HG03135 (cell line): ENCODE measurements at regions not wholly inside any gene's neighbourhood (a gene's known extent, or its start where the extent isn't known, plus 50 kb on each side); places are given as distances from the start of the nearest gene placed in this dataset.

Experiments used
- ATAC-seq: cut with Tn5 transposase; IDR thresholded peaks from one replicate; pipeline ENCODE4 v1.9.1; 2021; ENCODE audit warnings: mild to moderate bottlenecking, moderate library complexity; ENCODE audit not compliant: unreplicated experiment

DNA sequence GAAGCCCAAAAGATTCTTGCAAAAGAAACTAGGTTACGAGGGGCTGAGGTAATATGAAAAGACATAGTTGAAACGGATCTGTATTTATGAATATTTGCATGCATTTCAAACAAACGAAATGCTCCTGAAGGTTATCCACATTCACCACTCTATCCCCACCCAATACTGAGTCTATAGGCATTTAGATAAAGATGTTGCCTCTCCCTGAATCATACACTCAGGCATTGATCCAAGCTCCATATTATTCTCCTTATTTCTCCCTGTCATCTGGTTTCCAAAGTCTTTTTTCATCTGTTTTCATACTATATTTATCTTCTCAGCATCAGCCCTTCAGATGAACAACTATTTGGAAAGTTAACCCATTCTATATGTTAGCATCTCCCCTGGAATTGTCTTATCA, 492.5 kb upstream of the TGFBR2 start:
- no peak for ATAC-seq

DNA sequence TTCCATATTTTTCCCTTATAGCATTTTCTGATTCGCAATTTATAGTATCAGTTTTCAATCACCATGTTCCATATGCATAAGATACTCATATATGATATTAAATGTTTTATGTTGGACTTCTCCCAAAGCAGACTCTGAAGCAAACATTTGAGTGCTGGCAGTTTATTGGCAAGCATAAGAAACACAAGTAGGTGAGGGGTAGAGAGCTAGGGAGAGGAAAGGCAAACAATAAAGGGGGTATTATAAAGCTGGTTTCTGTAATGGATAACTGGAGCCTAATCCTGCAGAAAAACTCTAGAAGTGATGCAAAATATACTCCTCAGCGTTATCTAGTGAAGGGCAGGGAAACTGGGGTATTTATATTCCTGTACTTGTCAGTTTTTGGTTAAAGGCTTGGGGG, 491.5 kb upstream of the TGFBR2 start:
- ATAC-seq = no peak

GRCh38 chr3:30122359-30122758, 484.0 kb upstream of the TGFBR2 start:
- ATAC-seq = no peak

DNA sequence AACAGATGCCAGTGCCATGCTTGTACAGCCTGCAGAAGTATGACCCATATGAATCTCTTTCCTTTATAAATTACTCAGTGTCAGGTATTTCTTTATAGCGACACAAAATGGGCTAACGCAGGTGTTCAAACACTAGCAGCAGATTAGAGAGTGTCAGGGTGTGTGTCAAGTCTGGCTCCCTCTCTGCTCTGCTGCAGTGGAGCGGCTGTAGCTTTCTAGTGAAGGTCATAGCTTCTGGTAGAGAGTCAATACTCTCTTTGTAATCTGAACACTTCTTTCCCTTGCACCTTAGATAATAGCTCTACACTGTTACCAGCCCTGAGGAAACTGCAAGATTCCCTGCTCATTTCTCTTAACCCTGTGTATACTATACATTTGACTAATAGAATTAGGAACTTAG, 483.2 kb upstream of the TGFBR2 start:
- no peak for ATAC-seq

DNA sequence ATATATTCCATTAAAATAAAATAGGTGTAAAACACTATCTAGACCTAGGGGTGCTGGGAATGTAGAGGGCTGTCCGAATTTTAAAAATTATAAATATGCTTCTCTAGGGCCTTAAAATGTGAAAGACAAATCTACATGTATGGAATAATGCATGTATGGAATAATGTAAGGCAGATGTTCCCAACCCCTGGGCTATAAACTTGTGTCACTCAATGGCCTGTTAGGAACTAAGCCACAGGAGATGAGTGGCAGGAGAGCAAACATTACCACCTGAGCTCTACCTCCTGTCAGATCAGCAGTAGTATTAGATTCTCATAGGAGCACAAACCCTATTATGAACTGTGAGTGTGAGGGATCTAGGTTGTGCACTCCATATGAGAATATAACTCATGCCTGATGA, 482.6 kb upstream of the TGFBR2 start:
- ATAC-seq = no peak

GRCh38 chr3:30124435-30125370, 481.7 kb upstream of the TGFBR2 start:
- ATAC-seq = no peak

DNA sequence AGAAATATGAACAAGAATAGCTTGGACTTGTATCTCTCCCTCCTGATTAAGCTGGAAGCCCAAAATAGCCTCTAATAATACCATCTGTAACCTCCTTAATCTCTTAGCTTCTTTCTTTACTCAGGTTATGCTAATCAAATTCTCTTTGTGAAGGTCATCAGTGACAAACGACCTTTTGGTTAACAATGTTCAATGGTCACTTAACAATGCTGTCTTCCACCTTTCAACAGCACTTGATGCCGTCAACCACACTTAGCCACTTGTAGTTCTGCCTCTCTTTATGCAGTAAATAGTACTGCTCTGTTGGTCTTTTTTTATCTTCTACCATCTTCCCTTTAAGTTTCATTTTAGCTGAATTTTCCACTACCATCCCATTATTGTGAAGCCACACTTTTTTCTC, 476.6 kb upstream of the TGFBR2 start:
- no peak for ATAC-seq

DNA sequence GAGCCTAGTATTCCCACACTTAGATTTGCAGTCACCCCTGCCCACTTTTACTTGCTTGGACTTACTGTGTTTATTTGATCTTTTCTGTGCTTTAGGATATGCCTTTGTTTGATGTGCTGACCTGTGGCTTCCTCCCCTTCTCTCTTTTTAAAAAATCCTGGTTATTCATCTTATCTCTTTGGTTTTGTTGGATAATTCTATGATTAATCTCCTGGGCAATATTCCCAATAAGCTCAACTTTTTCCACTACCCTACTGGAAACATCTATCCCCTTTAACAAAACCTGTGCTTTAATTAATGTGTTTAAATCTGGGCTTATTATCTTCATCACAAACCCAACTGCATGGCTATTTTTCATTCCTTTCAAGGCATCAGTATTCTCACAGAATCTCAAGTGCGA, 476.0 kb upstream of the TGFBR2 start:
- ATAC-seq = no peak

DNA sequence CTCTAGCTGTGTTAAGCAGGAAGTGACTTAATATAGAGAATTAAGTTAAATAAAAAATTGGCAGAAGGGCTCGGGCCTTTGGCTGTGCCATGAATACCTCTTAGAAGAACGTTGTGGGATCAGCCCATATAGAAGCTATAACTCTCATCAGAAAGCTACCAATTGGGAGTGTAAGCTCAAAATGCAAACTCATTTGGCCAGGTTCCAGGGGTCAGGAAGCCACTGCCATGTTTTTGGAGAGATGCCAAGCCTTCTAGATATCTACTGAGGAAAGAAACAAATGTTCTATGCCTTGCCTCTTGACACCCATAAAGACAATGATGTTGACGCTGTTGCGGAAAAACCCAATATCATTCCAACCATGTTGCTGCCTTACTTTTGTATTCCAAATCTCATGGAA, 475.2 kb upstream of the TGFBR2 start:
- ATAC-seq = no peak

DNA sequence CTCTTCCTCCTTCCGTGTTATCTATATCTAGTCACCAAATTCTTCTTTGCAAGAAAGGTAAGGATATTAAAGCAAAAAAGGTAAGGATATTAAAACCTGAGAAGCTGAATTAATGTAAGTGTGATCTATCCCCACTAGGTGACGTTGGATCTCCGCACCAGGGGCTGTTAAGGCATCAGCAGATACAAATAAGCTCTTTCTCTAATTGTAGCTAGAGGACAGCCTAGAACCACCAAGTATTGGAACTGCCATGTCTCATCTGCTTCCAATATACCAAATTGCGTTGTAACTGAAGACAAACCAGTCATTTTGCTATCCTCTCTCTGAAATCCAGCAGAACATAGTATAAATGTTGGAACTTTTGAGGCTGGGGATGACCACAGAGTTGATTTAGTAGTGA, 471.2 kb upstream of the TGFBR2 start:
- no peak for ATAC-seq

DNA sequence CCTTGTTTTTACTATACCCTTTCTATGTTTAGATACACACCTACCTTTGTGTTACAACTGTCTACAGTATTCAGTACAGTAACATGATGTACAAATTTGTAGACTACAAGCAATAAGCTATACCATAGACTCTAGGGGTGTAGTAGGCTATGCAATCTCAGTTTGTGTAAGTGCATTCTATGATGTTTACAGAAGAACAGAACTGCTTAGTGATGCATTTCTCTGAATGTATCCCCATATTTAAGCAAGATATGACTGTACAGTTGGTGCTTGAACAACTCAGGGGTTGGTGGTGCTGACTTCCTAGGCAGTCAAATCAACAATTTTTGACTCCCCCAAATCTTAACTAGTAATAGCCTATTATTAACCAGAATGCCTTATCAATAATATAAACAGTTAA, 467.1 kb upstream of the TGFBR2 start:
- ATAC-seq = no peak

GRCh38 chr3:30140356-30141075, 465.9 kb upstream of the TGFBR2 start:
- ATAC-seq = no peak

GRCh38 chr3:30141178-30141581, 465.2 kb upstream of the TGFBR2 start:
- no peak for ATAC-seq

- ATAC-seq = no peak
Measured at GRCh38 chr3:30141927-30142326, 464.5 kb upstream of the TGFBR2 start.

- ATAC-seq = no peak
Measured at GRCh38 chr3:30142946-30143345, 463.5 kb upstream of the TGFBR2 start.

DNA sequence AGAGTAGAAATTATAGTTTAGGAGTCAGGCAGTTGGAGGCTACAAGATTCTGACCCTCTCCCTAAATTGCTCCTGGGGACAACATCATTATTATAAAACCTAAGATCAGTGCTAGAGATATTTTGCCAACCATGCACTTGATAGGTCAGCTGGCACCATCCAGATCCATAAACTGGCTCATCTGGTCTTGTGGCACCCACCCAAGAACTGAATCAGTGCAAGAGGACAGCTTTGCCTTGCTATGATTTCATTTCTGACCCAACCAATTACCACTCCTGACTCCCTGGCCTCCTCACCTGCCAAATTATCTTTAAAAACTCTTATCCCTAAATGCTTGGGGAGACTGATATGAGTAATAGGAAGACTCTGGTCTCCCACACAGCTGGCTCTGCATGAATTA, 461.1 kb upstream of the TGFBR2 start:
- ATAC-seq = no peak

- ATAC-seq = no peak
Measured at GRCh38 chr3:30146978-30147377, 459.4 kb upstream of the TGFBR2 start.

GRCh38 chr3:30154853-30155252, 451.5 kb upstream of the TGFBR2 start:
- ATAC-seq = no peak

- ATAC-seq = no peak
Measured at GRCh38 chr3:30155755-30156154, 450.6 kb upstream of the TGFBR2 start.

DNA sequence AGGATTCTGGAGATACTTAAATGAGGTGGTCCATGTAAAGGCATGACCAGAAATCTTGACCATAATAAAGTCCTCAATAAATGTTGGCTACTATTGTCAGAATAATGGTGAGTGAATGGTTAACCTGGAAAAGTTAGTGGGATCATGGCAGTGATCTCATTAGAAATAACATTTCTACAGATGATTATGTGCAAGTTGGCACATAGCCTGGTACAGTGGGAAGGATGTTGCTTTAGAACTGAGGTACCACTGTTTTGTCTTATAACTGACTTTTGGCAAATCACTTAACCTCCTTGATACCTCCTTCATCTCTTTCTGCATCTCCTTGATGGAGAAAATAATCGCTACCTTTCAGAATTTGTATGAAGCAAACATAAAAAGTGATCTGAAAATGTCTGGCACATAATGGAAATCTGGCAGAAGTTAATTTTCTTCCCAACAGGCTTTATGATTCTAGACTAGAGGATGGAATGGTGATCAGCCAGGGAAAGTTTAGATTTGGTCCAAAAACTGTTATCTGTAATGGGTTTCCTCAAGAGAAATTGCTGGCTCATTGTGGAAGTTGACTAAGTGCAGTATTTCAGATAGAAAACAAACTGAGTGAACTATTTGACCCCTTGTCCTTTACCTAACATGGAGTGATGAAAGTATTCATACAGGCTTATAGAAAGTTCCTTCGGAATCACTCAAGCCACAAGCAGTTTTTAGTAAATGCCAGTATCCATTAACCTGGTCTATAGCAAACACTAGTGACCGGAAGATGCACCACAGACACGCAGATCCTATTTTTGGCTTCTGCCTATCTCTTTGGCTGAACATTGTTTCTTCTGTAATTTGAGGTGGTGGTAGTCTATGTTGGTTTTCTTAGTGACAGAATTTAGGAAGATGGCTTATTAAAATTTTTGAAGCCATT, 449.6 kb upstream of the TGFBR2 start:
- ATAC-seq = no peak

DNA sequence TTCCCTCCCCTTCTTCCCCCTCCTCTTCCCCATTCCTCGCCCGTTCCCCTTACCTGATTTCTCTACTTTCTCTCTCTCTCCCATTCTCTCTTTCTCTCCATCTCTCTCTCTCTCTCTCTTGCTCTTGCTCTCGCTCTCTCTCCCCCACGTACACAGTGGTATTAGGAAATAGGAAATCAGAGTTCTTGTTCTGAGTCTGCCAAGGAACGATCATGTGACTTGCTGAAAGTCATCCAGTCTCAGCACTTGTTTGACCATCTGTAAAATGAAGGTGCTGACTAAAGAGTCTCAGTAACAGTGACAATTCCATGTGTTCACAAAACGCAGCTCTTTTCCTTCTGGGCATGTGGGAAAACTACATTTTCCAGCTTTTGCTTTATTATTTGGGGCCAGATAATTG, 445.0 kb upstream of the TGFBR2 start:
- no peak for ATAC-seq
